ENCODE measurements at regions not wholly inside any gene's neighbourhood (a gene's known extent, or its start where the extent isn't known, plus 50 kb on each side); places are given as distances from the start of the nearest gene placed in this dataset.

DNA sequence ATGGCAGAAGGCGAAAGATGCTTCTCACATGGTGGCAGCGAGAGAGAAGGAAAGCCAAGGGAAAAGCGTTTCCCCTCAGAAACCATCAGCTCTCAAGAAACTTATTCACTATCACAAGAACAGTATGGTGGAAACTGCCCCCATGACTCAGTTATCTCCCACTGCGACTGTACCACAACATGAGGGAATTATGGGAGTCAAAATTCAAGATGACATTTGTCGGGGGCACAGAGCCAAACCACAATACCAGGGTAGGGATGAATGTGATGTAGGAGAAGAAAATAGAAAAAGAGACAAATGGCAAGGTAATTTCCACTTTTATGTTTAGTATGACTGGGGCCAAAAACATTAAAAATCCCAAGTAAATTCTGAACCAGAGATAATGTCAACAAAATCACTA, 216.8 kb downstream of the TRIM36 start:
- TF ChIP-seq, protein P1, sequence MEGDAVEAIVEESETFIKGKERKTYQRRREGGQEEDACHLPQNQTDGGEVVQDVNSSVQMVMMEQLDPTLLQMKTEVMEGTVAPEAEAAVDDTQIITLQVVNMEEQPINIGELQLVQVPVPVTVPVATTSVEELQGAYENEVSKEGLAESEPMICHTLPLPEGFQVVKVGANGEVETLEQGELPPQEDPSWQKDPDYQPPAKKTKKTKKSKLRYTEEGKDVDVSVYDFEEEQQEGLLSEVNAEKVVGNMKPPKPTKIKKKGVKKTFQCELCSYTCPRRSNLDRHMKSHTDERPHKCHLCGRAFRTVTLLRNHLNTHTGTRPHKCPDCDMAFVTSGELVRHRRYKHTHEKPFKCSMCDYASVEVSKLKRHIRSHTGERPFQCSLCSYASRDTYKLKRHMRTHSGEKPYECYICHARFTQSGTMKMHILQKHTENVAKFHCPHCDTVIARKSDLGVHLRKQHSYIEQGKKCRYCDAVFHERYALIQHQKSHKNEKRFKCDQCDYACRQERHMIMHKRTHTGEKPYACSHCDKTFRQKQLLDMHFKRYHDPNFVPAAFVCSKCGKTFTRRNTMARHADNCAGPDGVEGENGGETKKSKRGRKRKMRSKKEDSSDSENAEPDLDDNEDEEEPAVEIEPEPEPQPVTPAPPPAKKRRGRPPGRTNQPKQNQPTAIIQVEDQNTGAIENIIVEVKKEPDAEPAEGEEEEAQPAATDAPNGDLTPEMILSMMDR (IDR thresholded peaks at IDR 0.05 in 8 of 11, conservative IDR thresholded peaks at IDR 0.05 in 3 of 11): no peak
- no peak for TF ChIP-seq POLR2AphosphoS5 (IDR thresholded peaks at IDR 0.05)
- no peak for TF ChIP-seq POLR2A (IDR thresholded peaks at IDR 0.05)
